DMS153 (cell line): ENCODE measurements at regions not wholly inside any gene's neighbourhood (a gene's known extent, or its start where the extent isn't known, plus 50 kb on each side); places are given as distances from the start of the nearest gene placed in this dataset.

Experiments
- DNase-seq: peaks from one replicate; lab custom pipeline; 2025; lab: John Stamatoyannopoulos, UW

- no peak for DNase-seq
Observed at GRCh38 chr10:30531751-30532530, 97.6 kb downstream of the LYZL2 start.

- DNase-seq = no peak
Observed at GRCh38 chr10:30529373-30529998, 95.5 kb downstream of the MAP3K8 start.

GRCh38 chr10:30528429-30528786 lies 94.4 kb downstream of the MAP3K8 start:
- no peak for DNase-seq

DNA sequence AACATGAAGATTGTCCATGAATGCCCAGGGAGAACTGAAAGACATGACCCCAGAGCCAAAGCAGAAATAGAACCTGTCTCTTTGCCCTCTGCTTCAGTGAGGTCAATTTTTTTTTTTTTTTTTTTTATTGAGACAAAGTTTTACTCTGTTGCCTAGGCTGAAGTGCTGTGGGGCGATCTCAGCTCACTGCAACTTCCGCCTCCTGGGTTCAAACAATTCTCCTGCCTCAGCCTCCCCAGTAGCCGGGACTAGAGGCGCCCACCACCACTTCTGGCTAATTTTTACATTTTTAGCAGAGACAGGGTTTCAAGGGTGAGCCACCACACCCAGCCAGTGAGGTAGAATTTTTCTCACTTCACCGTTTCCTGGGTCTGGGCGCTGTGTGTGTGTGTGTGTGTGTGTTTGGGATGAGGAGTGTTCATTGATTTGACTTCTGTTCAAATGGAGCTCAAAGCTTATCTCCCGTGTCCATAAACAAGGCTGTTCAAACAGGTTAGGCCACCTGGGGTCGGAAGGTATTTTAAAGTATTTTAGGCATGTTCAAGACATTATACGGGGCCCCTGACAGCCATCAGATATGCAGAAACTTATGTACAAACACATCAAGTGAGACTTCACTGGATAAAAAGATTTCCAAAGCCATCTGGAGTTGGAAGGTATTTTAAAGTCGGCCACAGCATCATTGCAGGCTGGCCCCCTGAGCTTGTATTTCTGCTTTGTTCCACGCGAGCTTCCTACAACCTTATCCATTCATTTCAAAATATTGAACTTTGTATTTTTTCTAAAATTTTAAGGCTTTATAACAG lies 93.8 kb downstream of the MAP3K8 start:
- DNase-seq = no peak

DNA sequence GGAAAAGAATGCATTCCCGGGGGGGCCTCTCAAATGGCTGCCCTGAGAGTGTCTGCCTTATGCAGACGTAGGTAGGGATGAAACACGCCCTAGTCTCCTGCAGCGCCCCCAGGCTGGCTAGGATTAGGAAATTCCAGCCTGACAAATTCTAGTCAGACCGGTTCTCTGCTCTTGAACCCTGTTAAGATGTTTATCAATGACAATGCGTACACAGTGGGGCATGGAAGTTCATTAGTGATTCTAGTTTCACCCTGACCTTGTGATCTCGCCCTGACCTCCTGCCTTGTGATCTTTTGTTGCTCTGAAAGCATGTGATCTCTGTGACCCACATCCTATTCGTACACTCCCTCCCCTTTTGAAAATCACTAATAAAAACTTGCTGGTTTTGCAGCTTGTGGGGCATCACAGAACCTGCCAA lies 88.7 kb downstream of the MAP3K8 start:
- peak; percentile 41 for DNase-seq

DNA sequence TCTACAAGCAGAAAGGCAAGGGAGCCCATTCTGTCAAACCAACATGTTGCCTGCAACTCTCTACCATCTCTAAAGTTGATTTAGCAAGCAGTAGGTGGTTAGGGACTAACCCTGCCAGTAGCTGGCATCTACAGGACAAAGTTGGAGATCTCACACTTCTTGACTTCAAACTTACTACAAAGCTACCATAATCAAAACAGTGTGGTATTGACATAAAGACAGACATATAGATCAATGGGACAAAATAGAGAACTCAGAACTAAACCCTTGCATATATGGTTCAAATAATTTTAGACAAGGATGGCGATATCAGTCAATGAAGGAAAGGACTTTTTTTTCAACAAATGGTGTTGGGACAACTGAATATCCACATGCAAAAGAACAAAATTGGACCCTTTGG lies 84.9 kb downstream of the MAP3K8 start:
- no peak for DNase-seq
